Subcutaneous abdominal adipose tissue (tissue), 5 donors: ENCODE measurements at regions not wholly inside any gene's neighbourhood (a gene's known extent, or its start where the extent isn't known, plus 50 kb on each side); places are given as distances from the start of the nearest gene placed in this dataset.

Source experiments
- H3K27ac ChIP-seq: one replicate; pipeline ENCODE4 v1.7.0; 2013; ENCODE audit warnings: low read depth, mild to moderate bottlenecking, inconsistent platforms, low read length, moderate library complexity
- H3K27me3 ChIP-seq, 5 donors: one replicate each; pipeline ENCODE4 v1.7.0; 2013; ENCODE audit warnings: low read length in 5 of 5, inconsistent platforms in 1 of 5; ENCODE audit not compliant: control insufficient read depth in 5 of 5, insufficient read depth in 4 of 5
- H3K36me3 ChIP-seq, 5 donors: one replicate each; pipeline ENCODE4 v1.7.0; 2013; ENCODE audit warnings: low read length in 5 of 5; ENCODE audit not compliant: control insufficient read depth in 5 of 5, insufficient read depth in 5 of 5
- H3K4me1 ChIP-seq, 5 donors: one replicate each; pipeline ENCODE4 v1.7.0; 2013; ENCODE audit warnings: low read length in 5 of 5, mild to moderate bottlenecking in 3 of 5, moderate library complexity in 1 of 5; ENCODE audit not compliant: control insufficient read depth in 5 of 5, insufficient read depth in 5 of 5
- H3K4me3 ChIP-seq, 5 donors: one replicate each; pipeline ENCODE4 v1.7.0; 2013; ENCODE audit warnings: low read length in 5 of 5, low read depth in 1 of 5
- H3K9ac ChIP-seq, 5 donors: one replicate each; pipeline ENCODE4 v1.7.0; 2013; ENCODE audit warnings: low read length in 5 of 5, mild to moderate bottlenecking in 4 of 5, moderate library complexity in 3 of 5
- H3K9me3 ChIP-seq, 5 donors: one replicate each; pipeline ENCODE4 v1.7.0; 2013; ENCODE audit warnings: low read length in 5 of 5; ENCODE audit not compliant: control insufficient read depth in 5 of 5
- donor health status: healthy.
- donor health status: healthy.
- donor health status: healthy.
- donor health status: healthy.
- donor health status: healthy.

GRCh38 chr10:117667831-117668230 is 125.3 kb downstream of the EMX2 start:
- Histone ChIP-seq H3K9ac (no peak overlapping the region), H3K27me3 (peaks cover 0 to 3% (median 0%) of the 10 kb centered on the region in 5 donors), H3K9me3 (no peaks in the 10 kb centered on the region), H3K27ac (no peak overlapping the region), H3K4me1 (no peaks in the 10 kb centered on the region), H3K4me3 (no peak overlapping the region), H3K36me3 (no peaks in the 10 kb centered on the region)

- no peak overlapping the region for H3K9ac ChIP-seq
- H3K36me3 ChIP-seq: no peaks in the 10 kb centered on the region
- H3K4me1 ChIP-seq: no peaks in the 10 kb centered on the region
- H3K4me3 ChIP-seq: no peak overlapping the region
- H3K27ac ChIP-seq: no peak overlapping the region
- H3K9me3 ChIP-seq: no peaks in the 10 kb centered on the region
- peaks cover 0 to 3% (median 0%) of the 10 kb centered on the region in 5 donors for H3K27me3 ChIP-seq
Observed at GRCh38 chr10:117668327-117669008, 125.9 kb downstream of the EMX2 start.

DNA sequence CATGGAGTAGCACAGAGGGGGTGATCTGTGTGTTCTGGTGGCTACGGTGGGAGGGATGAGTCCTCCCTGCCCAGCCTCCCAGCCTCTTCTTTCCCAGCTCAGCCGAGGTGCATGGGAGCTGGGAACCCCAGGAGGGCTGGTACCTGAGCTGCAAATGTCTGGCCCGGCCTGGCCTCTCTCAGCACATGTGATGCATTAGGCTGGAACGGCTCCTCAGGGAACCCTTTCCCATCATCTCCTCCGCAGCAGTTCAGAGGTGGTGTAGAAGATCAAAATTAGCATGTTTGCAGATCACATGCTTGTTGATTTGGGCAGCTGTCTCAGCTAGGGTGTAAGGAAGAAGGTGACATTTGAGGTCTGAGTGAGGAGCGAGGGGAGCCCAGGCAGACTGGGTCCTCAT is 126.6 kb downstream of the EMX2 start:
- H3K4me1 ChIP-seq: no peaks in the 10 kb centered on the region
- H3K9me3 ChIP-seq: no peaks in the 10 kb centered on the region
- H3K27ac ChIP-seq: no peak overlapping the region
- H3K36me3 ChIP-seq: no peaks in the 10 kb centered on the region
- peaks cover 0 to 3% (median 0%) of the 10 kb centered on the region in 5 donors for H3K27me3 ChIP-seq
- H3K4me3 ChIP-seq: no peak overlapping the region
- no peak overlapping the region for H3K9ac ChIP-seq

DNA sequence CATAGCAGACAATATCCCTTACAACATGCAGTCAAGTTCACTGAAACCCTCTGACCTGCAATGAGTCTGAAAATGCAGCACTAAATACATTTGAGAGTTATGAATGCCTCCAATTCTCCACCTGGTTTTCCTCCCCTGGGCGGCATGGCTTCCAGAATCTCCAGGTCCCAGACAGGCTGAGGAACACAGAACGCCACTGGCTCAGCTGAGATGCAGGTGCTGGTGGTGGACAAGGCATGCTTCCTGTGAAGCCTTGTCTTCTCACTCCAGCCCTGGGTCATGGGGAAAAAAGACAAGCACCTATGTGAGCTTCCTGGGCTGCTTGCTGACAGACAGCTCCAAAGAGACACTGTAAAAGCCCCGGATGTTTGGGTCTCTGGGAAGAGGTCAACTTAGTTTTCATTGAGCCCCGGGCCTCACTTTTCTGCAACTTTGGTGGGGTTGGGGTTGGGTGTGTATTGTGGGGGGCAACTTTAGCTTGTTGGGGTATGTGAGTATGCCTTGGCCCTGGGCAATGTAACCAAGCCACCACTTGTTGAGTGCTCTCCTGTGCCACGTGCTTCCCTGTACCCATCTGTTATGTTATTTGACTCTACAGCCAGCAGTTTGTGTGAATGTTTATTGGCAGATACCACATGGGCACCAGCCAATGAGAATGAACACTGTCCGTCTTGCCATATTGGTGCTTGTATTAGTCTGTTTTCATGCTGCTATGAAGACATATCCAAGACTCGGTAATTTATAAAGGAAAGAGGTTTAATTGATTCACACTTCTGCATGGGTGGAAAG is 127.8 kb downstream of the EMX2 start:
- no peak overlapping the region for H3K27ac ChIP-seq
- no peaks in the 10 kb centered on the region for H3K9me3 ChIP-seq
- no peak overlapping the region for H3K9ac ChIP-seq
- H3K4me3 ChIP-seq: no peak overlapping the region
- H3K27me3 ChIP-seq: peaks cover 0 to 3% (median 0%) of the 10 kb centered on the region in 5 donors
- H3K36me3 ChIP-seq: no peaks in the 10 kb centered on the region
- no peaks in the 10 kb centered on the region for H3K4me1 ChIP-seq

GRCh38 chr10:117673230-117674010 is 130.9 kb downstream of the EMX2 start:
- no peaks in the 10 kb centered on the region for H3K4me1 ChIP-seq
- no peak overlapping the region for H3K9ac ChIP-seq
- no peaks in the 10 kb centered on the region for H3K36me3 ChIP-seq
- no peaks in the 10 kb centered on the region for H3K9me3 ChIP-seq
- H3K27me3 ChIP-seq: peaks cover 0 to 2% (median 0%) of the 10 kb centered on the region in 5 donors
- H3K27ac ChIP-seq: no peak overlapping the region
- H3K4me3 ChIP-seq: no peak overlapping the region

- Histone ChIP-seq H3K4me1 (no peaks in the 10 kb centered on the region), H3K36me3 (no peaks in the 10 kb centered on the region), H3K27me3 (peaks cover 0 to 2% (median 0%) of the 10 kb centered on the region in 5 donors), H3K9ac (no peak overlapping the region), H3K9me3 (no peaks in the 10 kb centered on the region), H3K4me3 (no peak overlapping the region), H3K27ac (no peak overlapping the region)
Observed at GRCh38 chr10:117674201-117674600, 131.7 kb downstream of the EMX2 start.

DNA sequence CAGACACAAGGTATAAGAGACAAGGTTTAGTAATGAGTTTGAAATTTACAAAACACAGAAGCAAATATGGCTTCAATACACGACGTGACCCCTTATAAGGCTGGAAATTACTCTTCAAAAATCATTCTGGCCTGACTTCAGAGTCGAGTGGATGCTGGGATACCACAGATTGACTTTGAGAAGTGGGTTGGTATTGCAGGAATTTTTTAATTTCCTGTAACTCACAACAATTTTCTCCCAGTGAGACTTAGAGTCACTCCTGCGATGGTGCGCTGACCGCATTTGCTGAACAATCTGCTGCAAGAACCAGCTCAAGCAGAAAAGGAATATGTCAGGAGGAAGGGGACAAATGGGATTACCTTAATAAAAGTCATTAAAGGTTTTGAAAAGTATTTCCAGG is 132.1 kb downstream of the EMX2 start:
- H3K36me3 ChIP-seq: no peaks in the 10 kb centered on the region
- H3K27me3 ChIP-seq: peaks cover 0 to 2% (median 0%) of the 10 kb centered on the region in 5 donors
- H3K4me1 ChIP-seq: no peaks in the 10 kb centered on the region
- no peak overlapping the region for H3K4me3 ChIP-seq
- H3K9me3 ChIP-seq: no peaks in the 10 kb centered on the region
- H3K27ac ChIP-seq: no peak overlapping the region
- no peak overlapping the region for H3K9ac ChIP-seq

- Histone ChIP-seq H3K27ac (no peak overlapping the region), H3K9me3 (no peaks in the 10 kb centered on the region), H3K36me3 (no peaks in the 10 kb centered on the region), H3K4me3 (no peak overlapping the region), H3K4me1 (no peaks in the 10 kb centered on the region), H3K9ac (no peak overlapping the region), H3K27me3 (peaks cover 0 to 2% (median 0%) of the 10 kb centered on the region in 5 donors)
Observed at GRCh38 chr10:117675514-117676055, 133.0 kb downstream of the EMX2 start.

DNA sequence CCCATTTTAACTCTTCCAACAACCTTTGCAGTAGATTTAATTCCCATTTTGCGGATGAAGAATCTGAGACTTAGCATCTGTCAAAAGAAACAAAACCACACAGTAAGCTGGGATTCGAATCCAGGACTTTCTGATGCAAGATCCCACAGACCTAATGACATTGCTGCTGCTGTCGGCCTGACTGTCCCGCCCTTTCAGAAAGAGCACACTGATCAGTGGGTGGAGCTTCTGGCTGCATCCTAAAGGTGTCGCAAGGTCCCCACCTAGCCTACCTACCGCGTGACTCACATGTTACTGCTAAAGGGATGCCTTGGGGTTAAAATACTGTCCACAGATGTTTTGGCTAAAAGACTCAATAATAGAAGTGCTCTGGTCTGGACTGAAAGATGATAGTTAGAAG is 134.7 kb downstream of the EMX2 start:
- Histone ChIP-seq H3K36me3 (no peaks in the 10 kb centered on the region), H3K9me3 (no peaks in the 10 kb centered on the region), H3K27ac (no peak overlapping the region), H3K4me3 (no peak overlapping the region), H3K9ac (no peak overlapping the region), H3K4me1 (no peaks in the 10 kb centered on the region), H3K27me3 (peaks cover 0 to 2% (median 0%) of the 10 kb centered on the region in 5 donors)
